ENCODE measurements at regions not wholly inside any gene's neighbourhood (a gene's known extent, or its start where the extent isn't known, plus 50 kb on each side); places are given as distances from the start of the nearest gene placed in this dataset.

- no peak for DNase-seq (ENCODE audit: low read depth)
- peak; percentile 16 for TF ChIP-seq CTCF (IDR thresholded peaks at IDR 0.05; ENCODE audit: low read depth, low read length, missing control alignments)
- no peak overlapping the region for H3K4me3 ChIP-seq (ENCODE audit: low read depth, low read length)
Measured at GRCh38 chr17:15882058-15882720, 62.7 kb upstream of the ADORA2B start.

GRCh38 chr17:15882777-15883176, 62.2 kb upstream of the ADORA2B start:
- TF ChIP-seq CTCF (IDR thresholded peaks at IDR 0.05; ENCODE audit: low read depth, low read length, missing control alignments) = no peak
- no peak overlapping the region for H3K4me3 ChIP-seq (ENCODE audit: low read depth, low read length)
- no peak for DNase-seq (ENCODE audit: low read depth)

DNA sequence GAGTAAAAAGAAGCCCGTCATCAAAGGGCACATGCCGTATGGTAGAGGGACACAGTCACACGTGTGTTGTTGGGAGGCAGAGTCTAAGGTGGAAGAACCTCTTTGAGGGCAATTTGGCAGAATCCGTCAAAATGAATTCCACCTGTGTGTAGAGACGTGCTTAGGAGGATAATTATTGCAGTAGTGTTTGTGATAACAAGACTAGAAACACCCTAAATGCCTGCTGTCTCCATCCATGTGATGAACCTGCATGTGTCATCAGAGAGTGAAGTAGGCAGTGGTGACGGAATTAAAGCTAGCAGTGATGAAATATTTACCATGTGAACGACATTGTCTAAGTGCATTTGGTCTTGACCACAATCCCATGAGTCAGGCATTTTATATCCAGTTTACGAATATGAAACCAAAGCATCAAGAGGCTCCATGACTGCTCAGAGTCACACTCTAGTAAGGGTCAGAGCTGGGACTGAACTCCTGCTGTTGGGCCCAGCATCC, 61.3 kb upstream of the ADORA2B start:
- H3K4me3 ChIP-seq (ENCODE audit: low read depth, low read length) = no peak overlapping the region
- TF ChIP-seq CTCF (IDR thresholded peaks at IDR 0.05; ENCODE audit: low read depth, low read length, missing control alignments) = no peak
- no peak for DNase-seq (ENCODE audit: low read depth)

DNA sequence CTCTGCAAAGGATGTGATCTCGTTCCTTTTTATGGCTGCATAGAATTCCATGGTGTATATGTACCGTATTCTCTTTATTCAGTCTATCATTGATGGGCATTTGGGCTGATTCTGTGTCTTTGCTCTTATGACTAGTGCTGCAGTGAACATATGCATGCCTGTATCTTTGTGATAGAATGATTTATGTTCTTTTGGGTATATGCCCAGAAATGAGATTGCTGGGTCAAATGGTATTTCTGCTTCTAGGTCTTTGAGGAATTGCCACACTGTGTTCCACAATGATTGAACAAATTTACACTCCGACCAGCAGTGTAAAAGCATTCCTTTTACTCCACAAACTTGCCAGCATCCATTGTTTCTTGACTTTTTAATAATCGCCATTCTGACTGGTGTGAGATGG, 60.2 kb upstream of the ADORA2B start:
- no peak for DNase-seq (ENCODE audit: low read depth)
- no peak for TF ChIP-seq CTCF (IDR thresholded peaks at IDR 0.05; ENCODE audit: low read depth, low read length, missing control alignments)

GRCh38 chr17:15885770-15886169, 59.2 kb upstream of the ADORA2B start:
- no peak for DNase-seq (ENCODE audit: low read depth)
- no peak overlapping the region for H3K4me3 ChIP-seq (ENCODE audit: low read depth, low read length)
- TF ChIP-seq CTCF (IDR thresholded peaks at IDR 0.05; ENCODE audit: low read depth, low read length, missing control alignments) = no peak

More for the DNA sequence above, 60.2 kb upstream of the ADORA2B start:
- H3K4me3 ChIP-seq (ENCODE audit: low read depth, low read length) = no peak overlapping the region

DNA sequence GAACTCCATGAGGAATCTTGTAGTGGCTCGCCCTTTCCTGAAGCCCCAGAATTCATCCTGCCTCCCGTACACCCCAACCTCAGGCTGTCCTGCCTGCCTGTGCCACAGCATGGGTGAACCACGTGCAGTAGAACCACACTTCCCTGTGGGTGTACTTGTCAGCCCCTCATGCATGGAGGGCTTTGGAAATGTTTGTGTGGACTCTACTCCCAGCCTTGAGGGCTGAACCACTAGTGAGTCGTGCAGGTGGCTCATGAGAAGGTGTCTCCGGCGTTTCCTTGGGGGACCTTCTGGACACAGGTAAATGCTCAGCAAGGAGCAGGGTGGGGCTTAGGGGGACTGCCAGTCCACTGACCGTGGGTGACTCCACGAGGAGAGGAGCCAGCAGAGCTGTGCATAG, 58.7 kb upstream of the ADORA2B start:
- DNase-seq (ENCODE audit: low read depth) = no peak
- TF ChIP-seq CTCF (IDR thresholded peaks at IDR 0.05; ENCODE audit: low read depth, low read length, missing control alignments) = no peak
- no peak overlapping the region for H3K4me3 ChIP-seq (ENCODE audit: low read depth, low read length)

DNA sequence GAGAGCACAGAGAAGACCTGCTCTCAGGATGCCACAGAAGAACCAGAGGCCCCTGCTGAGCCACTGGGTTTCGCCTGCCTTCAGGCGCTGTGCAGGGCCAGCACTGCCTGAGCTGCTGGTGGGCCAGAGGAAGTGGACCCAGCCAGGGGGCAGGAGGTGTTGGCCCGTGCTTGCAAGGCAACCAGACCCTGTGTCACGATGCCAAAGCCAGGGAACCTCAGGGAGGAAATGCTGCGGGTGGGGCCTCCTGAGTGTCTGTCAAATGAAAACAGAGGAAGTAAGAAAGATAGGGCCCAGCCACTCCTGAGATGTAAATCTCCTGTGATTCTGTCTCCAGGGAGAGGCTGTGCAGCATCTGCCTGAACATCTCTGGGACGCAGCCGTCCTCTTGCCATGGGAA, 58.1 kb upstream of the ADORA2B start:
- no peak for DNase-seq (ENCODE audit: low read depth)
- TF ChIP-seq CTCF (IDR thresholded peaks at IDR 0.05; ENCODE audit: low read depth, low read length, missing control alignments) = no peak
- H3K4me3 ChIP-seq (ENCODE audit: low read depth, low read length) = no peak overlapping the region

All from GM12864 (cell line).